Suprapubic skin (tissue), 3 donors: ENCODE measurements at regions not wholly inside any gene's neighbourhood (a gene's known extent, or its start where the extent isn't known, plus 50 kb on each side); places are given as distances from the start of the nearest gene placed in this dataset.

ENCODE experiments used
- CTCF ChIP-seq, 2 donors: fragments of 200-600 bp in 1 of 2; fragments of 450-650 bp in 1 of 2; sonication (generic) in 1 of 2; IDR thresholded peaks; one replicate each; pipeline ENCODE4 v1.5.1; 2016 to 2019; ENCODE audit warnings: antibody characterized with exemption in 2 of 2, mild to moderate bottlenecking in 1 of 2, moderate library complexity in 1 of 2
- POLR2AphosphoS5 ChIP-seq, 3 donors: sonication (generic); formaldehyde crosslinking; IDR thresholded peaks; one replicate each; pipeline ENCODE4 v1.6.1; 2017; ENCODE audit warnings: antibody characterized with exemption in 3 of 3

GRCh38 chr16:7185689-7186088, 147.0 kb upstream of the RBFOX1 start:
- TF ChIP-seq POLR2AphosphoS5 (IDR thresholded peaks at IDR 0.05) = no peak
- no peak for TF ChIP-seq CTCF (IDR thresholded peaks at IDR 0.05)
